ENCODE measurements at regions not wholly inside any gene's neighbourhood (a gene's known extent, or its start where the extent isn't known, plus 50 kb on each side); places are given as distances from the start of the nearest gene placed in this dataset.
"Not testable (repeated sequence)": the region's sequence is repeated elsewhere in the genome, so short reads cannot be mapped to it uniquely, and the experiment has no call there.

DNA sequence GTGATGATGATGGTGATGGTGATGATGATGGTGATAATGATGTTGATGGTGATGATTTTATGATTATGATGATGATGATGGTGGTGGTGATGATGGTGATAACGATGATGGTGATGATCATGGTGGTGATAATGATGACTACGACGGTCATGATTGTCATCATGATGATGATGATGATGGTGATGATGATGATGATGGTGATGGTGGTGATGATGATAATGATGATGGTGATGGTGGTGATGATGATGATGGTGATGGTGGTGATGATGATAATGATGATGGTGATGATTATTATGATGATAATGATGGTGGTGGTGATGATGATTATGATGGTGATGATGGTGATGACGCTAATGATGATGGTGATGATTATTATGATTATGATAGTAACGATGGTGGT lies 54.1 kb upstream of the SFSWAP start:
- DNase-seq (ENCODE audit: low spot score) = not testable (repeated sequence)

- DNase-seq (ENCODE audit: low spot score) = not testable (repeated sequence)
Observed at GRCh38 chr12:131658605-131659004, 52.3 kb upstream of the SFSWAP start.

GRCh38 chr12:131659484-131659883 lies 51.4 kb upstream of the SFSWAP start:
- not testable (repeated sequence) for DNase-seq (ENCODE audit: low spot score)

DNA sequence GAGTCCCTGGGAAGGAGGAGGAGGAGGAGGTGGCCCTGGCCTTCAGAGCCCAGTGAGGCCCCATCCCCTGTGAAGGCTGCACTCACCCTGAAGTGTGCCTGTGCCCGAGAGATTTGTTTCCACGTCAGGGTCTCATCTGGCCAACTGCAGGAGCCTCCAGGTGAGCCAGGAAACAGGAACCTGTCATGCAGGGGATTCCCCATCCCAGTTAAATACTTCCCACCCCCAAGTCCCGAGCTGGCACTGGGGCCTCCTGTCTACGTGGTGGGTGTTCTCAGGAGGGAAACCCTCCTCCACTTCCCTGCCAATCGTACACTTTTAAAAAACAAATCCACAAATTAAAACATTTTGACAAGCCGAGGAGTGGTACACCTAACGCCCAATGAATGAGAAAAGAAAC lies 50.9 kb upstream of the SFSWAP start:
- not testable (repeated sequence) for DNase-seq (ENCODE audit: low spot score)

DNA sequence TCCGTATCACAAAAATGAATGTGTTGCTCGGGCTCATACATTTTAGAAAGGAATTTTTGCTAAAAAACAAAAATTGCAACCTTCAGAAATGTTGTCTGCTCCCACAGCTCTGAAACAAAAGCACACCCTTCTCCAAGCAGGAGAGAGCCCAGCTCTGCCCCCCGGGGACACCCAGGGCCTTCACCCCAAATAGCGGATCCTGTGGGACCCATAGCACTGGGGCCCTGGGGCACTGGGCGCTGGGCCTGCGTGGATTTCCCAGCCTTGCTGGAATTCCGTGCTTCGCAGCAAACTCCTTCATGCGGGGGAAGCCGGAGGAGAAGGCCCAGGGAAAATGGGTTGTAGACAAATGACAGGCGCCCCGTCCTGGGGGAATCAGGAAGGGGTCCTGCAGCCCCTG lies 50.5 kb upstream of the SFSWAP start:
- not testable (repeated sequence) for DNase-seq (ENCODE audit: low spot score)

All from HuH-7.5 (cell line).